ENCODE measurements at regions not wholly inside any gene's neighbourhood (a gene's known extent, or its start where the extent isn't known, plus 50 kb on each side); places are given as distances from the start of the nearest gene placed in this dataset.

DNA sequence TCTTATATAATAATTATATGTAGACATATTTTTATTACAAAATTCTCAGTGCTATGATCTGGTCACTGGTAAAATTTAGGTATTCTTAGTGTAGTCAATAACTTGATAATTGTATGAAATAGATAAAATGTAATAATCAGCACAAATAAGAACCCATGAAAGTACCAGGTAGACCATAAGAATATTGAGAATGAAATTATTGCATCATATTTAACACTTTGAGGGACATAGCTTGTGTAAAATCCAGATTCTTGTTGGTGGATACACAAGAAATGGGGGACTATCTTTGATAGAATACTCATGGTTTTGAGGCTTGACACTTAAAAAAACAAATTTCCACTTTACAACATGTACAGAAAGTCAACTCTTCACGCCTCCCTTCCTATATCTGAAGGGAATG is 898.8 kb upstream of the DDX18 start:
- TF ChIP-seq RFX5 (IDR thresholded peaks at IDR 0.05; ENCODE audit: low read depth, low read length) (no peak), USF2 (IDR thresholded peaks at IDR 0.05; ENCODE audit: low read depth, low read length) (no peak), CTCF (conservative IDR thresholded peaks at IDR 0.05; ENCODE audit: low read depth, low read length) (no peak), POLR2A (IDR thresholded peaks at IDR 0.05; ENCODE audit: low read depth, low read length) (no peak), CEBPB (IDR thresholded peaks at IDR 0.05; ENCODE audit: low read depth, low read length) (peak; percentile 53), MXI1 (IDR thresholded peaks at IDR 0.05; ENCODE audit: borderline replicate concordance, low read depth, low read length) (no peak), MAZ (IDR thresholded peaks at IDR 0.05; ENCODE audit: borderline replicate concordance, low read depth, low read length) (no peak), SMC3 (IDR thresholded peaks at IDR 0.05; ENCODE audit: low read depth, low read length) (no peak), RCOR1 (IDR thresholded peaks at IDR 0.05; ENCODE audit: insufficient replicate concordance, low read length) (no peak), BHLHE40 (IDR thresholded peaks at IDR 0.05; ENCODE audit: low read depth, low read length) (no peak), FOS (IDR thresholded peaks at IDR 0.05; ENCODE audit: low read depth, low read length) (no peak)
